SK-N-SH treated with all-trans-retinoic acid at 6 μM for 48 hours (cell line): ENCODE measurements at regions not wholly inside any gene's neighbourhood (a gene's known extent, or its start where the extent isn't known, plus 50 kb on each side); places are given as distances from the start of the nearest gene placed in this dataset.

Source experiments
- ATAC-seq: fragments of 200-7000 bp; cut with Tn5 transposase; 3 replicates; pipeline ENCODE4 v1.9.1; 2020; ENCODE audit warnings: mild to moderate bottlenecking, moderate library complexity
- BACH2 ChIP-seq: fragments of 250-450 bp; sonication (Bioruptor Pico); IDR thresholded peaks from 2 replicates; pipeline ENCODE4 v1.9.0; 2021; ENCODE audit warnings: mild to moderate bottlenecking, borderline replicate concordance
- CSDC2 ChIP-seq: fragments of 250-450 bp; sonication (Bioruptor Pico); IDR thresholded peaks from 2 replicates; pipeline ENCODE4 v1.5.0; 2020; ENCODE audit warnings: mild to moderate bottlenecking, moderate library complexity
- GLIS3 ChIP-seq: fragments of 250-450 bp; sonication (Bioruptor Pico); IDR thresholded peaks from 2 replicates; pipeline ENCODE4 v1.5.0; 2020; ENCODE audit warnings: mild to moderate bottlenecking, moderate library complexity
- ISL1 ChIP-seq: fragments of 250-450 bp; sonication (Bioruptor Pico); IDR thresholded peaks from 2 replicates; pipeline ENCODE4 v2.1.2; 2022; ENCODE audit warnings: mild to moderate bottlenecking, moderate library complexity
- OSR1 ChIP-seq: fragments of 250-450 bp; sonication (Bioruptor Pico); IDR thresholded peaks from 2 replicates; pipeline ENCODE4 v1.8.0; 2022; ENCODE audit warnings: moderate library complexity, mild to moderate bottlenecking, inconsistent platforms
- PATZ1 ChIP-seq: fragments of 250-450 bp; sonication (Bioruptor Pico); IDR thresholded peaks from 2 replicates; pipeline ENCODE4 v1.8.0; 2020; ENCODE audit warnings: mild to moderate bottlenecking, moderate library complexity, borderline replicate concordance
- PPARA ChIP-seq: fragments of 250-450 bp; sonication (Bioruptor Pico); IDR thresholded peaks from 2 replicates; pipeline ENCODE4 v1.5.0; 2020; ENCODE audit warnings: mild to moderate bottlenecking, borderline replicate concordance
- RARB ChIP-seq: fragments of 250-450 bp; sonication (Bioruptor Pico); IDR thresholded peaks from 2 replicates; pipeline ENCODE4 v1.8.0; 2021; ENCODE audit warnings: mild to moderate bottlenecking, moderate library complexity
- SNAI2 ChIP-seq: fragments of 250-450 bp; sonication (Bioruptor Pico); IDR thresholded peaks from 2 replicates; pipeline ENCODE4 v1.5.0; 2020; ENCODE audit warnings: mild to moderate bottlenecking, moderate library complexity
- TCF4 ChIP-seq: fragments of 250-450 bp; sonication (Bioruptor Pico); IDR thresholded peaks from 2 replicates; pipeline ENCODE4 v1.8.0; 2021; ENCODE audit warnings: mild to moderate bottlenecking, moderate library complexity, borderline replicate concordance
- TOX ChIP-seq: fragments of 250-450 bp; sonication (Bioruptor Pico); IDR thresholded peaks from 2 replicates; pipeline ENCODE4 v1.8.0; 2021; ENCODE audit warnings: mild to moderate bottlenecking, moderate library complexity, borderline replicate concordance
- ZFP3 ChIP-seq: fragments of 250-450 bp; sonication (Bioruptor Pico); IDR thresholded peaks from 2 replicates; pipeline ENCODE4 v1.5.0; 2020; ENCODE audit warnings: mild to moderate bottlenecking, moderate library complexity
- ZFP30 ChIP-seq: fragments of 450-650 bp; formaldehyde crosslinking; IDR thresholded peaks from 2 replicates; pipeline ENCODE4 v1.5.0; 2022; ENCODE audit warnings: mild to moderate bottlenecking, moderate library complexity
- ZNF565 ChIP-seq: fragments of 450-650 bp; formaldehyde crosslinking; conservative IDR thresholded peaks from 2 replicates; pipeline ENCODE4 v1.5.0; 2020; ENCODE audit warnings: low read depth, mild to moderate bottlenecking, moderate library complexity
- ZNF70 ChIP-seq: fragments of 450-650 bp; formaldehyde crosslinking; IDR thresholded peaks from 2 replicates; pipeline ENCODE4 v1.5.0; 2020; ENCODE audit warnings: mild to moderate bottlenecking, moderate library complexity
- ZNF8 ChIP-seq: fragments of 450-650 bp; formaldehyde crosslinking; IDR thresholded peaks from 2 replicates; pipeline ENCODE4 v1.5.0; 2020; ENCODE audit warnings: mild to moderate bottlenecking, moderate library complexity
- TF ChIP-seq, protein P1 (sequence below): fragments of 250-450 bp; sonication (Bioruptor Pico); IDR thresholded peaks from 2 replicates; pipeline ENCODE4 v1.5.0; 2020; ENCODE audit warnings: mild to moderate bottlenecking, moderate library complexity
- TF ChIP-seq, protein P2 (sequence below): fragments of 250-450 bp; sonication (Bioruptor Pico); IDR thresholded peaks from 2 replicates; pipeline ENCODE4 v1.5.1; 2021; ENCODE audit warnings: mild to moderate bottlenecking, moderate library complexity
- TF ChIP-seq, protein P3 (sequence below): fragments of 250-450 bp; sonication (Bioruptor Pico); IDR thresholded peaks from 2 replicates; pipeline ENCODE4 v1.5.1; 2020; ENCODE audit warnings: low read depth, mild to moderate bottlenecking, moderate library complexity
- TF ChIP-seq, protein P4 (sequence below): fragments of 250-450 bp; sonication (Bioruptor Pico); IDR thresholded peaks from 2 replicates; pipeline ENCODE4 v1.8.0; 2021; ENCODE audit warnings: low read depth, mild to moderate bottlenecking, moderate library complexity, borderline replicate concordance

DNA sequence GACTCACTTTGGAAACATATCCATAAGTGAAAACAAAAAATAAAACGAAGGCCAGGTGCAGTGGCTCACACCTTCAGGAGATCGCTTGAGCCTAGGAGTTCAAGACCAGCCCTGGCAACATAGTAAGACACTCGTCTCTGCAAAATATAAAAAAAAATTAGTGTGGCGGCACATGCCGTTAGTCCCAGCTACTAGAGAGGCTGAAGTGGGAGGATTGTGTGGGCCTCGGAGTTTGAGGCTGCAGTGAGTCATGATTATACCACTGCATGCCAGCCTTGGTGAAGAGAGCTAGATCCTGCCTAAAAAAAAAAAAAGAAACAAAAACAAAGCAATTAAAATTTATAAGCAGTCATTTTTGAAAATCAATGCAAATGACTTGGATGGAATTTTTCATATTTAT is 54.7 kb upstream of the NANOGP8 start:
- ATAC-seq = no peak
- TF ChIP-seq TOX (no peak), PPARA (CRISPR knock-in tag) (no peak), ZNF8 (no peak), OSR1 (CRISPR knock-in tag) (no peak), ZNF70 (no peak), ISL1 (no peak), SNAI2 (CRISPR knock-in tag) (no peak), BACH2 (CRISPR knock-in tag) (no peak), ZFP3 (CRISPR knock-in tag) (no peak), RARB (CRISPR knock-in tag) (no peak), GLIS3 (CRISPR knock-in tag) (no peak), ZFP30 (no peak), ZNF565 (CRISPR knock-in tag) (no peak), TCF4 (CRISPR knock-in tag) (no peak), CSDC2 (CRISPR knock-in tag) (no peak)
- TF ChIP-seq, protein P1, sequence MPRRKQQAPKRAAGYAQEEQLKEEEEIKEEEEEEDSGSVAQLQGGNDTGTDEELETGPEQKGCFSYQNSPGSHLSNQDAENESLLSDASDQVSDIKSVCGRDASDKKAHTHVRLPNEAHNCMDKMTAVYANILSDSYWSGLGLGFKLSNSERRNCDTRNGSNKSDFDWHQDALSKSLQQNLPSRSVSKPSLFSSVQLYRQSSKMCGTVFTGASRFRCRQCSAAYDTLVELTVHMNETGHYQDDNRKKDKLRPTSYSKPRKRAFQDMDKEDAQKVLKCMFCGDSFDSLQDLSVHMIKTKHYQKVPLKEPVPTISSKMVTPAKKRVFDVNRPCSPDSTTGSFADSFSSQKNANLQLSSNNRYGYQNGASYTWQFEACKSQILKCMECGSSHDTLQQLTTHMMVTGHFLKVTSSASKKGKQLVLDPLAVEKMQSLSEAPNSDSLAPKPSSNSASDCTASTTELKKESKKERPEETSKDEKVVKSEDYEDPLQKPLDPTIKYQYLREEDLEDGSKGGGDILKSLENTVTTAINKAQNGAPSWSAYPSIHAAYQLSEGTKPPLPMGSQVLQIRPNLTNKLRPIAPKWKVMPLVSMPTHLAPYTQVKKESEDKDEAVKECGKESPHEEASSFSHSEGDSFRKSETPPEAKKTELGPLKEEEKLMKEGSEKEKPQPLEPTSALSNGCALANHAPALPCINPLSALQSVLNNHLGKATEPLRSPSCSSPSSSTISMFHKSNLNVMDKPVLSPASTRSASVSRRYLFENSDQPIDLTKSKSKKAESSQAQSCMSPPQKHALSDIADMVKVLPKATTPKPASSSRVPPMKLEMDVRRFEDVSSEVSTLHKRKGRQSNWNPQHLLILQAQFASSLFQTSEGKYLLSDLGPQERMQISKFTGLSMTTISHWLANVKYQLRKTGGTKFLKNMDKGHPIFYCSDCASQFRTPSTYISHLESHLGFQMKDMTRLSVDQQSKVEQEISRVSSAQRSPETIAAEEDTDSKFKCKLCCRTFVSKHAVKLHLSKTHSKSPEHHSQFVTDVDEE = no peak
- TF ChIP-seq, protein P2, sequence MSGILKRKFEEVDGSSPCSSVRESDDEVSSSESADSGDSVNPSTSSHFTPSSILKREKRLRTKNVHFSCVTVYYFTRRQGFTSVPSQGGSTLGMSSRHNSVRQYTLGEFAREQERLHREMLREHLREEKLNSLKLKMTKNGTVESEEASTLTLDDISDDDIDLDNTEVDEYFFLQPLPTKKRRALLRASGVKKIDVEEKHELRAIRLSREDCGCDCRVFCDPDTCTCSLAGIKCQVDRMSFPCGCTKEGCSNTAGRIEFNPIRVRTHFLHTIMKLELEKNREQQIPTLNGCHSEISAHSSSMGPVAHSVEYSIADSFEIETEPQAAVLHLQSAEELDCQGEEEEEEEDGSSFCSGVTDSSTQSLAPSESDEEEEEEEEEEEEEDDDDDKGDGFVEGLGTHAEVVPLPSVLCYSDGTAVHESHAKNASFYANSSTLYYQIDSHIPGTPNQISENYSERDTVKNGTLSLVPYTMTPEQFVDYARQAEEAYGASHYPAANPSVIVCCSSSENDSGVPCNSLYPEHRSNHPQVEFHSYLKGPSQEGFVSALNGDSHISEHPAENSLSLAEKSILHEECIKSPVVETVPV = no peak
- TF ChIP-seq, protein P3, sequence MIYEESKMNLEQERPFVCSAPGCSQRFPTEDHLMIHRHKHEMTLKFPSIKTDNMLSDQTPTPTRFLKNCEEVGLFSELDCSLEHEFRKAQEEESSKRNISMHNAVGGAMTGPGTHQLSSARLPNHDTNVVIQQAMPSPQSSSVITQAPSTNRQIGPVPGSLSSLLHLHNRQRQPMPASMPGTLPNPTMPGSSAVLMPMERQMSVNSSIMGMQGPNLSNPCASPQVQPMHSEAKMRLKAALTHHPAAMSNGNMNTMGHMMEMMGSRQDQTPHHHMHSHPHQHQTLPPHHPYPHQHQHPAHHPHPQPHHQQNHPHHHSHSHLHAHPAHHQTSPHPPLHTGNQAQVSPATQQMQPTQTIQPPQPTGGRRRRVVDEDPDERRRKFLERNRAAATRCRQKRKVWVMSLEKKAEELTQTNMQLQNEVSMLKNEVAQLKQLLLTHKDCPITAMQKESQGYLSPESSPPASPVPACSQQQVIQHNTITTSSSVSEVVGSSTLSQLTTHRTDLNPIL (CRISPR knock-in tag) = no peak
- TF ChIP-seq, protein P4, sequence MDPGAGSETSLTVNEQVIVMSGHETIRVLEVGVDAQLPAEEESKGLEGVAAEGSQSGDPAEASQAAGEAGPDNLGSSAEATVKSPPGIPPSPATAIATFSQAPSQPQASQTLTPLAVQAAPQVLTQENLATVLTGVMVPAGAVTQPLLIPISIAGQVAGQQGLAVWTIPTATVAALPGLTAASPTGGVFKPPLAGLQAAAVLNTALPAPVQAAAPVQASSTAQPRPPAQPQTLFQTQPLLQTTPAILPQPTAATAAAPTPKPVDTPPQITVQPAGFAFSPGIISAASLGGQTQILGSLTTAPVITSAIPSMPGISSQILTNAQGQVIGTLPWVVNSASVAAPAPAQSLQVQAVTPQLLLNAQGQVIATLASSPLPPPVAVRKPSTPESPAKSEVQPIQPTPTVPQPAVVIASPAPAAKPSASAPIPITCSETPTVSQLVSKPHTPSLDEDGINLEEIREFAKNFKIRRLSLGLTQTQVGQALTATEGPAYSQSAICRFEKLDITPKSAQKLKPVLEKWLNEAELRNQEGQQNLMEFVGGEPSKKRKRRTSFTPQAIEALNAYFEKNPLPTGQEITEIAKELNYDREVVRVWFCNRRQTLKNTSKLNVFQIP (CRISPR knock-in tag) = no peak

DNA sequence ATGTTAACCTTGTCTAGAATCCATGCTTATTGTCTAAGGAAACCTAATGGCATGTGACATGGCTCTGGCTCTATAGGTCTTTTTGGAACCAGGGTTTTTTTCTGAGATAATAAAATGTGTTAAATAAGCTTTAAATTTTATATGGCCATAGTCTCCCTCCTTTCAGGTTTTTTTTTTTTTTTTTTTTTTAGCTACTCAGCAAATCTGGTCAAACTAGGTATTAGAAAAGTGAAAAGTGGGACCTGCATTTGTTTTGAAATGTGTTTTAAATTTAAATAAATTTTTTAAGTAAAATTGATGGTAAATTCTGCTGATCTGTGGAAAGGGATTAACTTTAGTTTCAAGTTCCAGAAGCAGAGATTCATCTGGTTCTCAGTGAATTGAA is 52.1 kb upstream of the NANOGP8 start:
- no peak for TF ChIP-seq OSR1 (CRISPR knock-in tag)
- no peak for TF ChIP-seq GLIS3 (CRISPR knock-in tag)
- TF ChIP-seq ZFP30 = no peak
- TF ChIP-seq, protein P4 (CRISPR knock-in tag) = no peak
- no peak for ATAC-seq

- TF ChIP-seq GLIS3 (CRISPR knock-in tag) = no peak
- no peak for TF ChIP-seq TOX
- TF ChIP-seq SNAI2 (CRISPR knock-in tag) = no peak
- no peak for TF ChIP-seq ZNF70
- TF ChIP-seq ZNF565 (CRISPR knock-in tag) = no peak
- TF ChIP-seq CSDC2 (CRISPR knock-in tag) = no peak
- TF ChIP-seq, protein P2 = no peak
- TF ChIP-seq, protein P4 (CRISPR knock-in tag) = no peak
- no peak for TF ChIP-seq ZFP3 (CRISPR knock-in tag)
- TF ChIP-seq ZNF8 = no peak
- no peak for TF ChIP-seq RARB (CRISPR knock-in tag)
- no peak for TF ChIP-seq PATZ1 (CRISPR knock-in tag)
- no peak for TF ChIP-seq BACH2 (CRISPR knock-in tag)
- no peak for ATAC-seq
Observed at GRCh38 chr15:35136321-35137189, 51.5 kb upstream of the NANOGP8 start.
